K562 (cell line): ENCODE measurements at regions not wholly inside any gene's neighbourhood (a gene's known extent, or its start where the extent isn't known, plus 50 kb on each side); places are given as distances from the start of the nearest gene placed in this dataset.

Experiments used
- CHD2 ChIP-seq: IDR thresholded peaks from 2 replicates; pipeline ENCODE4 v1.6.1; 2011; ENCODE audit warnings: low read depth, low read length
- CTCF ChIP-seq, 3 experiments: IDR thresholded peaks in 2 of 3; conservative IDR thresholded peaks in 1 of 3; 2 replicates each; pipeline ENCODE4 v1.5.1; 2011 to 2012; ENCODE audit warnings: low read length in 3 of 3, mild to moderate bottlenecking in 3 of 3, control low read depth in 2 of 3, improper control_type of control experiment in 1 of 3, inconsistent platforms in 1 of 3, low read depth in 1 of 3, mixed read lengths in 1 of 3, moderate library complexity in 1 of 3; ENCODE audit not compliant: insufficient read depth in 2 of 3
- MTA3 ChIP-seq: fragments of 450-650 bp; formaldehyde crosslinking; IDR thresholded peaks from 2 replicates; pipeline ENCODE4 v1.6.1; 2017; ENCODE audit warnings: mild to moderate bottlenecking, borderline replicate concordance
- RUNX1 ChIP-seq: sonication (generic); IDR thresholded peaks from 2 replicates; pipeline ENCODE4 v1.6.1; 2016; ENCODE audit warnings: antibody characterized with exemption, low read depth
- SMARCE1 ChIP-seq: fragments of 450-650 bp; IDR thresholded peaks from 2 replicates; pipeline ENCODE4 v1.7.1; 2016; ENCODE audit warnings: mild to moderate bottlenecking
- STAT5B ChIP-seq: fragments of 250-450 bp; sonication (Bioruptor Pico); IDR thresholded peaks from 2 replicates; pipeline ENCODE4 v1.8.0; 2021; ENCODE audit warnings: mild to moderate bottlenecking, inconsistent platforms
- TEAD4 ChIP-seq, 2 experiments: sonication (generic) in 1 of 2; formaldehyde crosslinking in 1 of 2; IDR thresholded peaks; 2 replicates each; pipeline versions ENCODE4 v1.6.1 to v1.8.0; 2012 to 2022; ENCODE audit warnings: borderline replicate concordance in 1 of 2, inconsistent platforms in 1 of 2, low read length in 1 of 2, mild to moderate bottlenecking in 1 of 2, missing genetic modification reagents in 1 of 2
- ZNF318 ChIP-seq, 2 experiments: fragments of 450-650 bp; IDR thresholded peaks; 2 replicates each; pipeline ENCODE4 v1.6.1; 2016; ENCODE audit warnings: mild to moderate bottlenecking in 2 of 2, borderline replicate concordance in 1 of 2, low read depth in 1 of 2, moderate library complexity in 1 of 2

GRCh38 chr11:42482822-42483221 is 829.0 kb upstream of the API5 start:
- TF ChIP-seq SMARCE1 (no peak), STAT5B (CRISPR knock-in tag) (no peak), RUNX1 (no peak), CTCF (IDR thresholded peaks at IDR 0.05 in 2 of 3, conservative IDR thresholded peaks at IDR 0.05 in 1 of 3; ENCODE audit: insufficient read depth in 2 of 3, low read depth in 1 of 3, low read length in 3 of 3) (no peak), MTA3 (no peak), CHD2 (no peak), ZNF318 (IDR thresholded peaks at IDR 0.05; ENCODE audit: borderline replicate concordance in 1 of 2, low read depth in 1 of 2) (no peak), TEAD4 (IDR thresholded peaks at IDR 0.05; ENCODE audit: low read length) (no peak), TEAD4 (CRISPR knock-in tag; IDR thresholded peaks at IDR 0.05; ENCODE audit: borderline replicate concordance) (no peak)
